Astrocyte (in vitro differentiated cells and primary cell): ENCODE measurements at regions not wholly inside any gene's neighbourhood (a gene's known extent, or its start where the extent isn't known, plus 50 kb on each side); places are given as distances from the start of the nearest gene placed in this dataset.
A peak's percentile ranks its signal among the peaks of the same experiment; 100 is the strongest.

Source experiments
- DNase-seq: peaks from one replicate; pipeline ENCODE4 v3.0.0-alpha.2; 2010; ENCODE audit warnings: low read depth
- FAIRE-seq: peaks from 2 replicates; lab custom pipeline; 2011; peaks lifted over from hg19 to GRCh38; lab: Jason Lieb, UNC
- H2AFZ ChIP-seq: 2 replicates; pipeline ENCODE4 v1.6.0; 2012; ENCODE audit warnings: low read depth, low read length, inconsistent platforms
- H3K27ac ChIP-seq: 2 replicates; pipeline ENCODE4 v1.5.1; 2011; ENCODE audit warnings: low read depth, low read length, inconsistent platforms
- H3K27me3 ChIP-seq: 2 replicates; pipeline ENCODE4 v1.6.0; 2011; ENCODE audit warnings: low read length, inconsistent platforms; ENCODE audit not compliant: insufficient read depth
- H3K36me3 ChIP-seq: 2 replicates; pipeline ENCODE4 v1.5.1; 2011; ENCODE audit warnings: low read length, inconsistent platforms; ENCODE audit not compliant: insufficient read depth
- H3K4me1 ChIP-seq: 2 replicates; pipeline ENCODE4 v1.5.1; 2011; ENCODE audit warnings: low read length, inconsistent platforms; ENCODE audit not compliant: insufficient read depth
- H3K4me2 ChIP-seq: 2 replicates; pipeline ENCODE4 v1.6.0; 2012; ENCODE audit warnings: low read length, inconsistent platforms
- H3K4me3 ChIP-seq: 2 replicates; pipeline ENCODE4 v1.5.1; 2011; ENCODE audit warnings: low read depth, mild to moderate bottlenecking, low read length, inconsistent platforms; ENCODE audit not compliant: insufficient read depth
- H3K79me2 ChIP-seq: 2 replicates; pipeline ENCODE4 v1.6.0; 2012; ENCODE audit warnings: mild to moderate bottlenecking, low read length, inconsistent platforms; ENCODE audit not compliant: insufficient read depth
- H3K9ac ChIP-seq: 2 replicates; pipeline ENCODE4 v1.6.0; 2012; ENCODE audit warnings: mild to moderate bottlenecking, low read length, inconsistent platforms
- H3K9me3 ChIP-seq: 2 replicates; pipeline ENCODE4 v1.5.1; 2012; ENCODE audit warnings: low read depth, mild to moderate bottlenecking, low read length, inconsistent platforms; ENCODE audit not compliant: insufficient read depth
- H4K20me1 ChIP-seq: 2 replicates; pipeline ENCODE4 v1.6.0; 2012; ENCODE audit warnings: low read length, inconsistent platforms; ENCODE audit not compliant: insufficient read depth
- H3K27ac Mint-ChIP-seq: one replicate; pipeline ENCODE4 v1.8.0; 2021; ENCODE audit warnings: mild to moderate bottlenecking, mixed read lengths; ENCODE audit not compliant: unreplicated experiment
- H3K27me3 Mint-ChIP-seq: one replicate; pipeline ENCODE4 v1.8.0; 2021; ENCODE audit warnings: low read depth, mixed read lengths; ENCODE audit not compliant: unreplicated experiment
- H3K36me3 Mint-ChIP-seq: one replicate; pipeline ENCODE4 v1.8.0; 2021; ENCODE audit warnings: low read depth, mixed read lengths; ENCODE audit not compliant: unreplicated experiment
- H3K4me1 Mint-ChIP-seq: one replicate; pipeline ENCODE4 v1.8.0; 2021; ENCODE audit warnings: low read depth, mixed read lengths; ENCODE audit not compliant: unreplicated experiment
- H3K4me3 Mint-ChIP-seq: one replicate; pipeline ENCODE4 v1.8.0; 2021; ENCODE audit warnings: mild to moderate bottlenecking, moderate library complexity, mixed read lengths; ENCODE audit not compliant: unreplicated experiment
- H3K9me3 Mint-ChIP-seq: one replicate; pipeline ENCODE4 v1.8.0; 2021; ENCODE audit warnings: mild to moderate bottlenecking, mixed read lengths; ENCODE audit not compliant: unreplicated experiment
- CTCF ChIP-seq: IDR thresholded peaks from 2 replicates; pipeline ENCODE4 v1.5.1; 2011; ENCODE audit warnings: low read depth, mild to moderate bottlenecking, inconsistent platforms, low read length, moderate library complexity; ENCODE audit not compliant: insufficient read depth
- EZH2 ChIP-seq: IDR thresholded peaks from 2 replicates; pipeline ENCODE4 v1.6.1; 2012; ENCODE audit warnings: mild to moderate bottlenecking, low read length, inconsistent platforms; ENCODE audit not compliant: insufficient read depth

DNA sequence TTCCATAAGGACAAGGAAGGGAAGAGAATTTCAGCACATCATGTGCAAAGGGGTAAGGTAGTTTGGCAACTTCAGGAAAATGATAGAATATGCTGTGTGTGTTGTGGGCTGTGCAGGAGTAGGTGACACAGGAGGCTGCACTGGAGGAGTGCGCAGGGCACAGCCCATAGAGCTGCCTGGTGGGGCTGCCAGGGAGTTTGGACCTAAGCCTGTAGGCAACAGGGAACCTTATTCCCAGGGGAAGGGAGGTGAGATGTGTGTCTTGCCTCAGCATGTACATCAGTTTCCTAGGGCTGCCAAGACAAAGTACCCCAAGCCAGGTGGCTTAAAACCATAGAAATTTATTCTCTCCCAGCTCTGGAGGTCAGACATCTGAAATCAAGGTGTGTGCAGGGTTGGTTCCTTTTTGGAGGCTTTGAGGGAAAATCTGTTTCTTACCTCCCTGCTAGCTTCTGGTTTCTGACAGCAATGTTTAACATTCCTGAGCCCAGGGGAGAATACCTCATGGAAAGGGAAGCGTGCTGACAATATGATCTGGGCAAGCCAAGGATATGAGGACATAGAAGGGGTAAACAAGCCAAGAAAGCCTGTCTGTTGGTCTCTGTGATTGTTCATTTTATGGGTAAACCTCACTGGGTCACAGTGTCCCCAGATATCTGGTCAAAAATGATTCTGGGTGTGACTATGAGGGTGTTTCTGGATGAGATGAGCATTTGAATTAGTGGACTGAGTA, 174.0 kb upstream of the NTF3 start:
- H3K4me3 ChIP-seq: no peak overlapping the region
- H3K36me3 ChIP-seq: no peaks in the 10 kb centered on the region
- peaks cover 25% of the 10 kb centered on the region for H3K4me1 ChIP-seq
- Mint-ChIP-seq H3K9me3 (no peaks in the 10 kb centered on the region), H3K4me1 (peaks cover 11% of the 10 kb centered on the region), H3K4me3 (no peak overlapping the region), H3K36me3 (no peaks in the 10 kb centered on the region), H3K27me3 (peaks cover 2% of the 10 kb centered on the region), H3K27ac (no peak overlapping the region)
- DNase-seq (peak; percentile 25), FAIRE-seq (no peak)
- H3K9ac ChIP-seq: no peak overlapping the region
- no peak overlapping the region for H3K27ac ChIP-seq
- H3K79me2 ChIP-seq: no peaks in the 10 kb centered on the region
- no peaks in the 10 kb centered on the region for H3K27me3 ChIP-seq
- no peak overlapping the region for H3K4me2 ChIP-seq
- H4K20me1 ChIP-seq: no peaks in the 10 kb centered on the region
- no peak overlapping the region for H2AFZ ChIP-seq
- TF ChIP-seq EZH2 (no peak), CTCF (no peak)
- no peaks in the 10 kb centered on the region for H3K9me3 ChIP-seq

DNA sequence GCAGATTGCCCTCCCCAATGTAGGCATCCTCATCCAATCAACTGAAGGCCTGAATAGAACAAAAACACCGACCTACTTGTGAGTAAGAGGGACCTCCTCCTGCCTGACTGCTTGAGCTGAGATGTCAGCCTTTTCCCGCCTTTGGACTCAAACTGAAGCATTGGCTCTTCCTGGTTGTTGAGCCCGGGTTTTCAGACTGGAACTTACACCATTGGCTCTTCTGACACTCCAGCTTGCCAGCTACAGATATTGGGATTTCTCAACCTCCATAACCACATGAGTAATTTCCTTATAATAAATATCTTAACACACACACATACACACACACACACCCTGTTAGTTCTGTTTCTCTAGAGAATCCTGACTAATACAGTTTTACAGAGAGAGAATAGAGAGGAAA, 173.4 kb upstream of the NTF3 start:
- TF ChIP-seq EZH2: no peak
- no peak for TF ChIP-seq CTCF

DNA sequence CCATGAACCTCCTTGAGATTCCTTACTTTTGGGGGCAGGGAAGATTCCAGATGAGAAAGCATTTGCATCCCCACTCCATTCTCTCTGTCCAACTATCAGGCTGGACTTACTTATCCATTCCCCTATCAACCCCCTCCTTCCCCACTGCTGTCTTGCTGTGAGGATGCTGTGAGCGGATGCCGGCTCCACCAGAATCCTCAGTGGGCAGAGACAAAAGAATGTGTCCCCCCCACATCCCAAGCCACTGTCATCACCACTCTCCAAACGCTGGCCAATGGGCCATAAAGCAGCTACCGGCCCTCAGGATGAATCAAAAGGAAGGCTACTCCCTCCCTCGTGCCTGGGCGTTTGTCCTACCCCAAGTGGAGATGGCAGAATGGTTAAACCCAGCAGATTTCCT, 173.0 kb upstream of the NTF3 start:
- Histone ChIP-seq H3K4me3 (no peak overlapping the region), H3K9ac (no peak overlapping the region), H2AFZ (no peak overlapping the region), H3K36me3 (no peaks in the 10 kb centered on the region), H3K4me1 (peaks cover 25% of the 10 kb centered on the region), H3K27me3 (no peaks in the 10 kb centered on the region), H3K79me2 (no peaks in the 10 kb centered on the region), H3K4me2 (peak overlapping the region; percentile 19), H3K27ac (peak overlapping the region; percentile 40), H4K20me1 (no peaks in the 10 kb centered on the region), H3K9me3 (no peaks in the 10 kb centered on the region)
- H3K36me3 Mint-ChIP-seq: no peaks in the 10 kb centered on the region
- no peak for TF ChIP-seq EZH2
- no peak for TF ChIP-seq CTCF
- H3K27me3 Mint-ChIP-seq: peaks cover 2% of the 10 kb centered on the region
- H3K4me1 Mint-ChIP-seq: peaks cover 11% of the 10 kb centered on the region
- FAIRE-seq: no peak
- H3K4me3 Mint-ChIP-seq: no peak overlapping the region
- H3K9me3 Mint-ChIP-seq: no peaks in the 10 kb centered on the region
- DNase-seq: no peak
- peak overlapping the region; percentile 4 for H3K27ac Mint-ChIP-seq

More for the DNA sequence above, 173.4 kb upstream of the NTF3 start:
- H3K4me2 ChIP-seq: no peak overlapping the region
- peaks cover 25% of the 10 kb centered on the region for H3K4me1 ChIP-seq
- H3K36me3 ChIP-seq: no peaks in the 10 kb centered on the region
- H3K4me1 Mint-ChIP-seq: peaks cover 11% of the 10 kb centered on the region
- H3K27me3 ChIP-seq: no peaks in the 10 kb centered on the region
- no peak overlapping the region for H3K9ac ChIP-seq
- peaks cover 2% of the 10 kb centered on the region for H3K27me3 Mint-ChIP-seq
- no peaks in the 10 kb centered on the region for H3K79me2 ChIP-seq
- H3K9me3 Mint-ChIP-seq: no peaks in the 10 kb centered on the region
- no peak overlapping the region for H3K4me3 ChIP-seq
- FAIRE-seq: peak; percentile 37
- peak overlapping the region; percentile 4 for H3K27ac Mint-ChIP-seq
- H3K4me3 Mint-ChIP-seq: no peak overlapping the region
- H3K27ac ChIP-seq: peak overlapping the region; percentile 40
- H3K36me3 Mint-ChIP-seq: no peaks in the 10 kb centered on the region
- DNase-seq: peak; percentile 81
- H3K9me3 ChIP-seq: no peaks in the 10 kb centered on the region
- H4K20me1 ChIP-seq: no peaks in the 10 kb centered on the region
- no peak overlapping the region for H2AFZ ChIP-seq
